NOMO-1 treated with DMSO at 0.1 percent for 48 hours (cell line): ENCODE measurements at regions not wholly inside any gene's neighbourhood (a gene's known extent, or its start where the extent isn't known, plus 50 kb on each side); places are given as distances from the start of the nearest gene placed in this dataset.

Source experiments
- DNase-seq: peaks from one replicate; lab custom pipeline; 2025; ENCODE audit not compliant: unreplicated experiment; lab: John Stamatoyannopoulos, UW

GRCh38 chrX:120819126-120819525 is 56.5 kb downstream of the CT47B1 start:
- no peak for DNase-seq

DNA sequence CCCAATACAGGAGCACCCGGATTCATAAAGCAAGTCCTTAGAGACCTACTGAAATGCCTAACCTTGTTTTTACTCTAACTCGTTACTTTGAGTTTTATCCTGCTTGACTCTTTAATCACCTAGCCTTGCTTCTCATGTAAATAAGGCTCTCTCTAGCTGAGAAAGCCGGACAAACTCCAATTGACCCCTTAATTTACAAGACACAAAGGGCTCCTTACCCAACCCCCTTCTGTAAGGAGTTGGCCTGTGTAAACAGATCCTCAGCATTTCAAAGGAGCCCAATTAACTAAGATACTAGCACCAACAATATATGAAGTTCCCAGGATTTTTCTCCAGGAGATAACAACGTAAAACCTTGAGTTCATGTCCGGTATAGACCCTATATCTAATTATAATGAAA is 61.7 kb downstream of the CT47B1 start:
- DNase-seq: no peak

GRCh38 chrX:120801426-120801825 is 74.2 kb downstream of the CT47B1 start:
- DNase-seq: no peak

DNA sequence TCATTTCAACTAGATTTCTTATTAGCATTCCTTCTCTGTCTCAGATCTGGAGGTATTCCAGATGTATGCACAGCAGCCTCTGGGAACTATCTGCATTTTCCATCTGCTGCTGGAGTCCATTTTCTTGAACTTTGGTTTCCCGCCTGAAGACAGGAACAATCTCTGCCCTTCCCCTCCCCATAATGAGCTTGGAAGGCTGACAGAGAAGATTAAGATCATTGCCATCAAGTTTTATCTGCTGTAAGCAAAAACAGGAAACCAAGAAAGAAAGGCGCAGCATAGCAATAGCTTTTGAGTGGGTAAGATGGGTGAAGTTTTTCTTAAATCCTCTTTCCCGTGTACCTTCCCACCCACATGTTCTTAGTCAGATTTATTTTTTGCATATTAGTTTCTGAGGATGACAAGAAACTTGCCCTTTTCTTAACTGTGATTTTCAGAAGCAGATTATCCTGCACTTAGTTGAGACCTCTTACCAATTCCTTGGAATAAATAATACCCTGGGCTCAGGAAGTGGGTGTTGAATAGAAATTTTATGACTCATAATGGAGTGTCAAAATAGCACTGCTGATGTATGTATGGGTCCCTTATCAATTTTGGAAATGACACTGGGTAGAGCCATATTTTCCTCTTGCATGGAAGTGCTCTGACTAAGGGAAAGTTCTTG is 78.3 kb downstream of the CT47B1 start:
- no peak for DNase-seq

- DNase-seq: no peak
These were observed 80.4 kb downstream of the CT47B1 start for GRCh38 chrX:120795301-120795700.

- DNase-seq: no peak
These were observed 81.1 kb downstream of the CT47B1 start for GRCh38 chrX:120794525-120794975.

GRCh38 chrX:120793098-120793497 is 82.6 kb downstream of the CT47B1 start:
- DNase-seq: no peak

- DNase-seq: no peak
These were observed 84.5 kb downstream of the CT47B1 start for GRCh38 chrX:120791013-120791643.

DNA sequence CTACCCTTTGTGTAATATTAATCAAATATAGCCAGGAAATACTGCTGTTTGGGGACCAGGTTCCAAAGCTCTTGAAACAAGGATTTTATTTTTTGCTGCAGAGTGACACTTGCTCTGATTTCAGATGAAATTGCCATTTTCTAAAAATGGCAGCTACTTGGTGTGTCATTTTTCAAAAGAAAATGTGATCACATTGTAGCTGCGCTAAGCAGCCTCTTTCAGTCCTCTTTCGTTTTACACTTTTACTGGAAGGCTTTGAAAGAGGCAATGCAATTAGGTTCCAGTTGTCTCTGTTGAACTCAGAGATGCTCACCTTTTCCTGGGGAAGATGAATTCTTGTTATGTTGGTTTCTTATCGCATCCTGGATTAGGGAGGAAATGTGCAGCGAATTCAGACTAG is 85.1 kb downstream of the CT47B1 start:
- DNase-seq: no peak

GRCh38 chrX:120790118-120790517 is 85.5 kb downstream of the CT47B1 start:
- peak; percentile 68 for DNase-seq

DNA sequence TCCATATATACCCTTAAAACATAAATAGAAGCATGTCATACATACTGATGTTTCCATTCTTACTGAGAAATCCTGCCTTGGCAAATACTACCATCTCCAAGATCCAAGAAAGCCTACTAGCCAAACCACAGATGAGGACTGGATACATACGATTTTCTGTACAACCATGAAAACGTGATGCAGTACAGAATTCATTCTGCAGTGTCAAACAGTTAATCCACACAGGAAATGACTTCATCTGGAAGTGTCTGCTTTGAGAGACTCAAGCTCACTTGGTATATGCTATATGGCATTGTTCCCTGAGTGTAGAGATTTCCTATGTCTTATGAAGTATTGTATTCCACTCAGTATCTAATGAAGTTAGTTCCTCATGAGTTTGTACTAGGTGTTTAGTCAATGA is 94.3 kb downstream of the CT47B1 start:
- DNase-seq: no peak

DNA sequence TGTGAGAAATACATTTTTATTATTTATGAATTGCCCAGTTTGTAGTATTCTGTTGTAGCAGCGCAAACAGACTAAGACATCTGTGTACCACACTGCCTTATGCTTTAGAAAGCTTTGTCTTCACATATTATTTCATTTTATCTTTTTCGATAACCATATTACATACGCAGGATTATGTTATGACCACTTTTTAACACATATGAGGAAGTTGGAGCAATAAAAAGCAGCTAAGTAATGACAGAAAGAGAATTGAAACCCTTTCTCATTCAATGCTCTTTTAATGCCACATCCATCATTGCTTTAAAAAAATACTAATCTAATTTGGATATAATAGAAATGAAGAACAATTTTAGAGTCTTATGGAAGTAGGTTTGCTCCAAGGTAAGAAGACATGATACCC is 99.7 kb downstream of the CT47B1 start:
- DNase-seq: no peak

DNA sequence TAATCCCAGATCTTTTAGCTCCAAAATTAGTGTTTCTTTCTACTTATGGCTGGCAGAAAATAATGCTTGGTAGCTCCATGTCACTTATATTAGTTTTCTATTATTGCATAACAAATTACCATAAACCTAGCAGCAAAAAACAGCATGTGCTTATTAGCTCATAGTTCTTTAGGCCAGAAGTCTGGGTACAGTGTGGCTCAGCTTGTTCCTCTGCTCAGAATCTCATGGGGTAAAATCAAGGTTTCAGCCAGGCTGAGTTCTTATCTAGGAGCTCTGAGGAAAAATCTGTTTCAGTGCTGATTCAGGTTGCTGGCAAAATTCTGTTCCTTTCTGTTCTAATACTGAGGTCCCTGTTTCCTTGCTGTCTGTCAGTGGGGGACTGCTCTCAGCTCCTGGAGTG is 101.1 kb downstream of the CT47B1 start:
- DNase-seq: no peak

DNA sequence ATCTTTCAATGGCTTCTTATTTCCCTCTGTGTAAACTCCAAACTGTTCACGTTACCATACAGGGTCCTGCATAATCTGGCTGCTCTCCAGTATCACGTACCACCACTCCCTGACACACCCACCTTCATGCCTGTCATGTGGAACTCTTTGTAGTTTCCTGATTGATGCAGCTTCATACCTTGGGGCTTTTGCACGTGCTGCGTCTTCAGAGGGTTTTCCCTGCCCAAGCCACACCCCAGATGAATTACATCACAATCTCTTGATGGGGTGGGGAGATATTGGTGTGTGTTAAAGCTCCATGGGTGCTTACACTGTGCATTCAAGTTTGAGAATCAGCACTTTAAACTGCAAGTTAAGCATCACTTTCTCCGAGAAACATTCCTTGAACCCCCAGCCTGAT is 101.9 kb downstream of the CT47B1 start:
- DNase-seq: no peak

DNA sequence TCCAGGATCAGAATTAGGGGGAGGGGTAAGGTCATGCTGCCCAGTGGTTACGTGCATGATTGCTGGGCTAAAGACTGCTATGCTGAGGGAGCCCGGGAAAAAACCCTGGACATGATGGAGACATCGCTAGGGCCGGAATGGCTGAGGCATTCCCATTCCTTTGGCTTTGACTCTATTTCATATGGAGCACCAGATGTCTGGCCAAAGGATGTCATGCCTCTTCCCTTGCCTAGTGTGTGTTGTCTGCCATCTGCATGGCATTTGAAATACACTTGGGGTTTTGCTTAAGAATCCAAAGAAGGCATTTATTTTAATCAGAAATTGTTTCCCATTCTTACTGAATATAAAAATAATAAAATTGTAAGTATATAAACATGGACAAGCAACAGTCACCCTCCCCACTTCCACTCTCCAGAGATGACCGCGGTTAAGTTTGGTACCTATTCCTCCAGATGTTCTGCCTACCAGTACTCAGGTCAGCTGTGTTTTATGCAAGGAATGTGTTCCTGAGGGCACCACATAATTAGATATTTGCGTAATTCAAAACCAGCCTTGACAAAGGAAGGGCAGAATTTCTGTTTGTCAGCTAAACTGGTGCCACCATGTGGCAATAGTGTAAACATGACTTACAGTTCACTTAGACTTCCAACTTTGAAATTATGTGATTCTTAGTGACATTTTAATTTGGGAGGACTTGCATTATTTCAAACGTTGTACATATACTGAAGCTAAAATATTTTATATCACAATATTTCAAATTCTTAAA is 105.9 kb downstream of the CT47B1 start:
- peak; percentile 40 for DNase-seq

DNA sequence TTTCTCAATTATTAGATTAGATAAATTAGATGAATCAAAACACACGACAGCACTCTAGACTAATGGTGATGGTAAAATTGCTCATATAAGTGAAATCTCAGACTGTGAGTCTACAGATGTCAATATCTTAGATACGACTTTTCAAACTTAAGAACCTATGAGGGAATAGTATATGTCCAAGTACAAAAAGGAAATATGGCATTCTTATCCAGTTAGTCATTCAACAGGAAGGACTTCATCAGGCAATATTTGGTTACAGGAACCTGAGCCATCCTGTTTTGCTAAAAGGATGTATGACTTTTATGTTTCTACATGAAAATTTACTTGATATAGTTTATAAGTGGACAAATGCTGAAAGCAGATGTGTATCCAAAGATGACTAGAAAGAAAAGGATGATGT is 107.0 kb downstream of the CT47B1 start:
- no peak for DNase-seq

- DNase-seq: no peak
These were observed 107.4 kb downstream of the CT47B1 start for GRCh38 chrX:120768254-120768653.

- no peak for DNase-seq
These were observed 112.4 kb downstream of the CT47B1 start for GRCh38 chrX:120763269-120763668.

GRCh38 chrX:120761810-120762209 is 113.9 kb downstream of the CT47B1 start:
- no peak for DNase-seq

- DNase-seq: no peak
These were observed 116.0 kb downstream of the CT47B1 start for GRCh38 chrX:120759685-120760084.

DNA sequence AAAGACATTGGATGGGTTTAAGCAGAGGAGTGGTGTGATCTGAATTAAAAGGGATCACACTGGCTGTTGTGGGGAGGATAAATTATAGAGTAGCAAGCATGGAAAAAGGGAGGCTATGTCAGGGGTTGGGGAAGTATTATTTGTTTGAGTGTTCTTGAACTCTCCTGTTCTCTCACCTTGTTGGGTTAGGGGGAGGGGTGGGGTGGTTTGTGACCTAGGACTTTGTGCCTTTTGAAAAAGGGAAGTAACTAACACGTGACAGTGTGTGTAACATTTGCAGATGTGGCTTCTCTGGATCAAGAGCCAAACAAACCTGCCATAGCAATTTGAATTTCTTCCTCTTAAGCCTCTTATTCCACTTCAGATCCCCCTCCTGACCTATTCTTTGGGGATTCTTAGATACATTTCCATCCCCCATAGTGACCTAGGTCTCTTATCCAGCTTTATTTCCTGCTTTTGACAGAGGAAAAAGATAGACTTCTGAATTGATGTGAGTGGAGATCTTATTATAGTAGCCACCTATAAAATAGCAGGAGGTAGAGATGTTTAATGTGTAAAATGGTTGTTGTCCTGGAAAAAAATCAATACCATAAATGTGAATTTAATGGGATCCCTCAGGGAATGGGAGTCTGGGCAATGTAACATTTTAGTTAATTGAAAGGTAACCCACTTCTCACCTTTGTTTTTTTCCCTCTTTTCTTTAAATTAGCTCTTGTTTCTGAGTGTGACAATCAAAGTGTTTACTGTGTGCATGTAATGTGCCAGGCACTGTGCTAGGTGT is 120.4 kb downstream of the CT47B1 start:
- peak; percentile 48 for DNase-seq
